Mesenchymal stem cell (in vitro differentiated cells and primary cell): ENCODE measurements at regions not wholly inside any gene's neighbourhood (a gene's known extent, or its start where the extent isn't known, plus 50 kb on each side); places are given as distances from the start of the nearest gene placed in this dataset.

ENCODE experiments used
- DNase-seq: peaks from one replicate; pipeline ENCODE4 v3.0.0-alpha.2; 2013
- H2AFZ ChIP-seq: one replicate; pipeline ENCODE4 v1.6.1; 2013; ENCODE audit warnings: low read depth, mild to moderate bottlenecking, control low read depth, inconsistent platforms, low read length, moderate library complexity
- H2AK5ac ChIP-seq: 2 replicates; pipeline ENCODE4 v1.6.1; 2013; ENCODE audit warnings: low read length, moderate library complexity, mild to moderate bottlenecking, inconsistent platforms; ENCODE audit not compliant: severe bottlenecking
- H2BK120ac ChIP-seq: one replicate; pipeline ENCODE4 v1.6.1; 2013; ENCODE audit warnings: low read depth, mild to moderate bottlenecking, inconsistent platforms, low read length, moderate library complexity
- H2BK12ac ChIP-seq, 2 experiments: one replicate each; pipeline ENCODE4 v1.6.1; 2013; ENCODE audit warnings: inconsistent platforms in 2 of 2, low read length in 2 of 2, mild to moderate bottlenecking in 2 of 2, moderate library complexity in 2 of 2, control low read depth in 1 of 2
- H2BK15ac ChIP-seq: one replicate; pipeline ENCODE4 v1.6.1; 2013; ENCODE audit warnings: mild to moderate bottlenecking, low read depth, inconsistent platforms; ENCODE audit not compliant: poor library complexity, severe bottlenecking
- H2BK5ac ChIP-seq: 2 replicates; pipeline ENCODE4 v1.6.1; 2013; ENCODE audit warnings: low read depth, mild to moderate bottlenecking, low read length, control low read depth, inconsistent platforms; ENCODE audit not compliant: poor library complexity, severe bottlenecking
- H3K14ac ChIP-seq, 2 experiments: one replicate each; pipeline ENCODE4 v1.6.1; 2013; ENCODE audit warnings: inconsistent platforms in 2 of 2, low read length in 2 of 2, control low read depth in 1 of 2, mild to moderate bottlenecking in 1 of 2, moderate library complexity in 1 of 2
- H3K18ac ChIP-seq, 2 experiments: one replicate each; pipeline ENCODE4 v1.6.1; 2013; ENCODE audit warnings: inconsistent platforms in 2 of 2, low read length in 2 of 2, control low read depth in 1 of 2, low read depth in 1 of 2, mild to moderate bottlenecking in 1 of 2
- H3K23ac ChIP-seq, 2 experiments: one replicate each; pipeline ENCODE4 v1.6.1; 2013; ENCODE audit warnings: inconsistent platforms in 2 of 2, low read length in 2 of 2, mild to moderate bottlenecking in 2 of 2, moderate library complexity in 2 of 2, control low read depth in 1 of 2
- H3K27ac ChIP-seq: 2 replicates; pipeline ENCODE4 v1.5.1; 2013; ENCODE audit warnings: mild to moderate bottlenecking, moderate library complexity, low read length, control low read depth, inconsistent platforms; ENCODE audit not compliant: poor library complexity, severe bottlenecking
- H3K27me3 ChIP-seq, 2 experiments: 2 replicates each; pipeline versions ENCODE4 v1.6.1 to v1.7.0; 2013; ENCODE audit warnings: low read length in 2 of 2, mild to moderate bottlenecking in 2 of 2, moderate library complexity in 2 of 2, control low read depth in 1 of 2, inconsistent platforms in 1 of 2; ENCODE audit not compliant: control insufficient read depth in 1 of 2, insufficient read depth in 1 of 2
- H3K36me3 ChIP-seq, 2 experiments: 2 replicates each; pipeline versions ENCODE4 v1.6.1 to v1.7.0; 2013; ENCODE audit warnings: low read length in 2 of 2, control low read depth in 1 of 2, inconsistent platforms in 1 of 2, low read depth in 1 of 2, mild to moderate bottlenecking in 1 of 2; ENCODE audit not compliant: insufficient read depth in 2 of 2, control insufficient read depth in 1 of 2
- H3K4ac ChIP-seq, 2 experiments: one replicate each; pipeline ENCODE4 v1.6.1; 2013; ENCODE audit warnings: inconsistent platforms in 2 of 2, low read length in 2 of 2, mild to moderate bottlenecking in 2 of 2, moderate library complexity in 2 of 2, control low read depth in 1 of 2, low read depth in 1 of 2
- H3K4me1 ChIP-seq: 2 replicates; pipeline ENCODE4 v1.6.1; 2013; ENCODE audit warnings: low read depth, low read length, control low read depth; ENCODE audit not compliant: control insufficient read depth, insufficient read depth
- H3K4me2 ChIP-seq: 2 replicates; pipeline ENCODE4 v1.6.1; 2013; ENCODE audit warnings: low read length, mild to moderate bottlenecking, inconsistent platforms; ENCODE audit not compliant: poor library complexity, severe bottlenecking
- H3K4me3 ChIP-seq, 2 experiments: 2 replicates each; pipeline versions ENCODE4 v1.5.1 to v1.7.0; 2013; ENCODE audit warnings: low read length in 2 of 2, mild to moderate bottlenecking in 2 of 2, control low read depth in 1 of 2, low read depth in 1 of 2; ENCODE audit not compliant: insufficient read depth in 1 of 2
- H3K79me1 ChIP-seq: replicated peaks from 2 replicates; pipeline ENCODE4 v1.6.1; 2013; ENCODE audit warnings: mild to moderate bottlenecking, control low read depth, low read length, inconsistent platforms; ENCODE audit not compliant: poor library complexity, severe bottlenecking
- H3K9ac ChIP-seq: 2 replicates; pipeline ENCODE4 v1.7.0; 2013; ENCODE audit warnings: mild to moderate bottlenecking, low read length, moderate library complexity
- H3K9me3 ChIP-seq: 2 replicates; pipeline ENCODE4 v1.7.0; 2013; ENCODE audit warnings: mild to moderate bottlenecking, low read length; ENCODE audit not compliant: control insufficient read depth
- H4K8ac ChIP-seq: one replicate; pipeline ENCODE4 v1.6.1; 2013; ENCODE audit warnings: inconsistent platforms, mild to moderate bottlenecking, low read length, moderate library complexity
- H4K91ac ChIP-seq: one replicate; pipeline ENCODE4 v1.6.1; 2013; ENCODE audit warnings: mild to moderate bottlenecking, low read length, inconsistent platforms
- WGBS: methylation state at CpG from one replicate; pipeline ENCODE4 v1.1.7; 2013; ENCODE audit warnings: mixed read lengths; 5-methylcytosine and 5-hydroxymethylcytosine counted together

- Histone ChIP-seq H3K9ac (no peak overlapping the region), H3K79me1 (no peaks in the 10 kb centered on the region), H3K18ac (no peak overlapping the region), H4K8ac (no peak overlapping the region), H2AFZ (no peak overlapping the region), H3K4me2 (no peak overlapping the region), H4K91ac (no peak overlapping the region), H3K23ac (no peak overlapping the region), H2BK120ac (no peak overlapping the region), H2BK12ac (no peak overlapping the region), H2BK15ac (no peak overlapping the region), H3K4ac (no peak overlapping the region), H3K27ac (no peak overlapping the region), H2AK5ac (no peak overlapping the region), H3K27me3 (no peaks in the 10 kb centered on the region), H2BK5ac (no peak overlapping the region), H3K4me1 (no peaks in the 10 kb centered on the region), H3K14ac (no peak overlapping the region), H3K4me3 (no peak overlapping the region), H3K36me3 (no peaks in the 10 kb centered on the region), H3K9me3 (peaks cover 6% of the 10 kb centered on the region)
- DNase-seq = peak; percentile 22
Observed at GRCh38 chr2:188845692-188846091, 128.5 kb upstream of the COL3A1 start.

- Histone ChIP-seq H2BK120ac (no peak overlapping the region), H3K23ac (no peak overlapping the region), H3K4ac (no peak overlapping the region), H3K9me3 (peaks cover 4% of the 10 kb centered on the region), H3K27me3 (no peaks in the 10 kb centered on the region), H2BK15ac (no peak overlapping the region), H4K91ac (no peak overlapping the region), H2AFZ (no peak overlapping the region), H3K27ac (no peak overlapping the region), H2BK12ac (no peak overlapping the region), H3K4me1 (no peaks in the 10 kb centered on the region), H3K9ac (no peak overlapping the region), H2BK5ac (no peak overlapping the region), H3K4me3 (no peak overlapping the region), H3K14ac (no peak overlapping the region), H3K36me3 (no peaks in the 10 kb centered on the region), H2AK5ac (no peak overlapping the region), H4K8ac (no peak overlapping the region), H3K18ac (no peak overlapping the region), H3K4me2 (no peak overlapping the region), H3K79me1 (no peaks in the 10 kb centered on the region)
- WGBS = no CpG with 5 or more reads among the region's 1 CpG
- no peak for DNase-seq
Observed at GRCh38 chr2:188848887-188849435, 125.2 kb upstream of the COL3A1 start.

GRCh38 chr2:188850786-188851185 is 123.4 kb upstream of the COL3A1 start:
- no peak overlapping the region for H2BK5ac ChIP-seq
- no peak overlapping the region for H2AFZ ChIP-seq
- no peak overlapping the region for H3K4me3 ChIP-seq
- H3K79me1 ChIP-seq = no peaks in the 10 kb centered on the region
- H3K18ac ChIP-seq = peak overlapping the region in 1 of 2 experiments; percentile 11
- H2AK5ac ChIP-seq = no peak overlapping the region
- no peak overlapping the region for H2BK120ac ChIP-seq
- H3K9ac ChIP-seq = no peak overlapping the region
- 38% methylated on average over 2 of the region's 2 CpGs for WGBS
- no peaks in the 10 kb centered on the region for H3K27me3 ChIP-seq
- no peak overlapping the region for H2BK15ac ChIP-seq
- DNase-seq = peak; percentile 70
- no peak overlapping the region for H3K4me2 ChIP-seq
- H4K91ac ChIP-seq = peak overlapping the region; percentile 43
- no peak overlapping the region for H3K4ac ChIP-seq
- peaks cover 4% of the 10 kb centered on the region for H3K9me3 ChIP-seq
- no peaks in the 10 kb centered on the region for H3K4me1 ChIP-seq
- no peak overlapping the region for H3K14ac ChIP-seq
- peak overlapping the region in 1 of 2 experiments; percentile 32 for H2BK12ac ChIP-seq
- H3K27ac ChIP-seq = no peak overlapping the region
- no peaks in the 10 kb centered on the region for H3K36me3 ChIP-seq
- peak overlapping the region; percentile 45 for H4K8ac ChIP-seq
- H3K23ac ChIP-seq = no peak overlapping the region

- no peak overlapping the region for H2BK120ac ChIP-seq
- no peaks in the 10 kb centered on the region for H3K79me1 ChIP-seq
- WGBS = no CpG with 5 or more reads among the region's 1 CpG
- no peak overlapping the region for H3K4ac ChIP-seq
- H3K27me3 ChIP-seq = no peaks in the 10 kb centered on the region
- no peak overlapping the region for H2AFZ ChIP-seq
- H4K8ac ChIP-seq = no peak overlapping the region
- H2BK5ac ChIP-seq = no peak overlapping the region
- H3K14ac ChIP-seq = no peak overlapping the region
- no peaks in the 10 kb centered on the region for H3K36me3 ChIP-seq
- no peak overlapping the region for H2AK5ac ChIP-seq
- no peak overlapping the region for H2BK12ac ChIP-seq
- no peak overlapping the region for H3K4me2 ChIP-seq
- no peak overlapping the region for H3K27ac ChIP-seq
- H3K18ac ChIP-seq = no peak overlapping the region
- peaks cover 4% of the 10 kb centered on the region for H3K9me3 ChIP-seq
- H3K4me1 ChIP-seq = no peaks in the 10 kb centered on the region
- no peak overlapping the region for H3K4me3 ChIP-seq
- no peak overlapping the region for H3K9ac ChIP-seq
- no peak for DNase-seq
- H4K91ac ChIP-seq = no peak overlapping the region
- no peak overlapping the region for H3K23ac ChIP-seq
- no peak overlapping the region for H2BK15ac ChIP-seq
Observed at GRCh38 chr2:188851311-188851710, 122.9 kb upstream of the COL3A1 start.
